ENCODE measurements at regions not wholly inside any gene's neighbourhood (a gene's known extent, or its start where the extent isn't known, plus 50 kb on each side); places are given as distances from the start of the nearest gene placed in this dataset.
"Not testable (repeated sequence)": the region's sequence is repeated elsewhere in the genome, so short reads cannot be mapped to it uniquely, and the experiment has no call there.

GRCh38 chr1:178572604-178573003 lies 59.7 kb downstream of the TEX35 start:
- DNase-seq = no peak

DNA sequence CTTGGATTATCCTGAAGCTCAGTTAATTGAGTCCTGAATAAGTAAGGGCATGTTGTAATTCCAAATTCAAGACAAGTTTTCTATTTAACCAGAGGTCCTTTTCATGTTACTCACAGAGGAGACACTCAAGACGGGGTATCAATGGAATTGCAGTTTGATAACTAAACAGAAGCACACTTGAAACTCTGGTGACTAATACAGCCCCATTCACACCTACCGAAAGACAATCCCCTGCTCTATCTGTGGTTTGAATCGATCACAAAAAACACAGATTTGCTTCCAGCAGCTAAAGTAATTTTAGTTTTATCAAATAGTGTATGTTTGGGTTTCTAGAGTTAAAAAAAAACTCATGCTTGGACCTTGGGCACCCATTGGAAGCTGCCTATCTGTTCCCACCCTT lies 60.4 kb downstream of the TEX35 start:
- DNase-seq = peak in 1 of 5 experiments; percentile 30

- no peak for DNase-seq
Observed at GRCh38 chr1:178574345-178574744, 61.4 kb downstream of the TEX35 start.

GRCh38 chr1:178575611-178576361 lies 62.9 kb downstream of the TEX35 start:
- DNase-seq = no peak

GRCh38 chr1:178576841-178577240 lies 63.9 kb downstream of the TEX35 start:
- DNase-seq = no peak

GRCh38 chr1:178577882-178578281 lies 65.0 kb downstream of the TEX35 start:
- no peak for DNase-seq

GRCh38 chr1:178578541-178578940 lies 65.6 kb downstream of the TEX35 start:
- no peak for DNase-seq

- no peak for DNase-seq
Observed at GRCh38 chr1:178579095-178579494, 66.2 kb downstream of the TEX35 start.

DNA sequence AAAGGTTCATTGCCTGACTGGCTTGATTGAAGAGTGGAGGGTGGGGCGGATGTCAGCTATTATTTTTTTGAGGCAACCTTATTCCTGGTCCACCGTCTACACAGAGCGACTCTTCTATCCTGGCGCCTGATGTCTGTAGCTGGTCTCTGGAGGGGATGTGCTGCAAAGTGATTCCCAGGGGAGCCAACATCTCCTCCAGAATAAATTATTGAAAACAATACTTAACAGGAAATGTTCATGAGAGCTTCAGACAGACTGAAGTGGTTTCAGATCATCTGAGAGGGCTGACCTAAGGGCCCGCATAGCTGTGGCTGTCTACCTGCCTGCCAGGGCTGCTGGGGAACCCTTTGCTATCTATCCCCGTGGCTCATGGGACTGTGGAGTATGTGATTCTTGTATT lies 66.7 kb downstream of the TEX35 start:
- no peak for DNase-seq

GRCh38 chr1:178580096-178580495 lies 67.2 kb downstream of the TEX35 start:
- no peak for DNase-seq

- no peak for DNase-seq
Observed at GRCh38 chr1:178580876-178581275, 68.0 kb downstream of the TEX35 start.

DNA sequence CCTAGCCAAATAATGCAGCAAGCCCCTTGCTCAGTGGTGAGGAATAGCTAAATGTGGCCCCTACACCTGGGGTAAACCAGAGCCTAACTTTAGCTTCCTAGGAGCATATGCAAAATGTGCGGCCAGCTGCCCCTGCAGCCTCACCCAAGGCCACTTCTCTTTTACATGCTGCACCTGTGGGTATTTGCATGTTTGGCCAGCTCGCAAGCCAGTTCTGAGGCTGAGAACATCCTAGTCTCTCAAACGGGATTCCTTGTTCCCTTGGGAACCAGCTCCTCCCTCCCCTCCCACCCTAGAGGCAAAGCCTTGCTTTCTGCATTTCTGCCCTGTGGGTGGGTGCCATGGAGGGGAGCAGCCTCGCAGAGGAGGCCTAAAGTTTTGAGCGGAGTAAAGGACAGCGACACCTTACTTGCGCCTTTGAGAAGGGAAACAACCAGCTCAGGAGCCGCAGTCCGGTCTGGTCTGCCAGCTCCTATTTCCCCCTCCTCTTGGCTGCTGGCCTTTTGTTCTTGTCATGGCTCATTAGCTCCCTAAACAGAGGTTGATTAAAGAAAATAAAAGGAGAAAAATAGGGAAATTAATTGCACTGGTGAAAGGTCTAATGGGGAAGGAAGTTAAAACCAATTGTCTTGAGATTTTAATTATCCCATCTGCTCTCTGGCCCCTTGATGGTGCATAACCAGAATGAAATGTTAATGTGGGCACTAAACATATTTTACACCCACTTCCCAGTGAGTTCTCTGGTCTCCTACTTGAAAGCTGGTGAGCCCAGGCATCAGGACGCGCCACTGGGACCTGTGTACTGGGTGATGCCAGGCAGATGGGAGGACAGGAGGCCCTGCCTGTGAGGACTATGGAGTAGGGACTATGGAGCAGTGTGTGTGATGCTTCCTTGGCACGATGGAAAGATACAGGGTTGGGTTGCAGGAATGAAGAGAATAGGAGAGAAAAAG lies 68.7 kb downstream of the TEX35 start:
- DNase-seq = no peak

GRCh38 chr1:178587096-178587495 lies 74.2 kb downstream of the TEX35 start:
- DNase-seq = no peak

DNA sequence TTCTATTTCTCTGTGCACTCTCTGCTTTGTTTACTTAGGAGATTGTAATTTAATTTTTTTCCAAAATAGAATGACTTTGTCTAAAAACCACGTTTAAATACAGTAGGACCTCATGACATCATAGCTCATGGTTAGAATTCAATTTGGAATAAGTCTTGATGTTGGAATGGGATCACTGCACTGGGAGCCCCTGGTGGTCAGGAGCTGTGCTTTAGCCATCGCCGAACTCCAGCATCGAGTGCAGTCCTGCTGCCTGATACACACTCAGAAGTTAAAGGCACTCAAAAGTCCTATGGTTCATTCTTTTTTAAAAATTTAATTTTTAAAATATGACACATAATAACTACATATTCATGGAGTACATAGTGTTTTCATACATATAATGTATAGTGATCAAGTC lies 75.1 kb downstream of the TEX35 start:
- no peak for DNase-seq

- not testable (repeated sequence) for DNase-seq
Observed at GRCh38 chr1:178589042-178589441, 76.1 kb downstream of the TEX35 start.

GRCh38 chr1:178591811-178592210 lies 78.9 kb downstream of the TEX35 start:
- not testable (repeated sequence) for DNase-seq

GRCh38 chr1:178593515-178593914 lies 80.6 kb downstream of the TEX35 start:
- DNase-seq = no peak

DNA sequence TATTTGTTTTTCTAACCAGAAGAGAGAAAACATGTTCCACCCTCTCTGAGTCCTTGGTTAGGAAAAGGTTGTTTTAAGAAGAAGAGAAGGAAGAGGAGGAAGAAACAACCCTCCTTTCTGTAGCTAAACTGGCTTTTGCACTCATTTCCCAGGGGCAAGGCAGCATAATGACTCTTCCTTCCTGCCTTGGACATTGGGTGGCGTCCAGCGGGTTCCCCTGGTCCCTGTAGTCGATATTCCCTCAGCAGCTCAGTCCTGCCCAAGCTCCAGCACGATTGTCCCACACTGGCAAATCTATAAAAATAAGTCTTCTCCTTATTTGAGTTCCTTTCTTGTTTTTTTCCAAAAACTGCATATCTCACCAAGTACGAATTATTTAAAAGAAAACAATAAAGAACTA lies 81.2 kb downstream of the TEX35 start:
- DNase-seq = no peak

GRCh38 chr1:178595491-178595890 lies 82.6 kb downstream of the TEX35 start:
- DNase-seq = no peak

DNA sequence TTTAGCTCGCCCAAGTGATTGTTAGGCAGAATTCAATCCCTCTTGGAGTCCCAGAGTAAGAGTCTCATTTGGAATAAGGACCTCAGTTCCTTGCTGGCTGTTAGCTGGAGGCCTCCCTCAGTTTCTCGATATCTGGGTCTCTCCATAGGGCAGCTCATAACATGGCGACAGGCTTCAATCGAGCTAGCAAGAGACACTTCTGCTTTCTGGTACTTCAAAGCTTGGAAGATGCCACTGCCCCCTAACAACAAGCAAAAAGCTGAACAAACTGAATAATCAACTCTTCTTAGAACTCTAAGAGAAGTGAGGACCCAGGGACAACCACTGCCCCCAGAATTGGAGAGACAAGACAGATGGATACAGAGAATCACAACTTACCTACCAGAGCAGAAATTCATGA lies 86.2 kb downstream of the TEX35 start:
- no peak for DNase-seq

GRCh38 chr1:178599745-178600144 lies 86.8 kb downstream of the TEX35 start:
- DNase-seq = peak in 1 of 5 experiments; percentile 13

DNA sequence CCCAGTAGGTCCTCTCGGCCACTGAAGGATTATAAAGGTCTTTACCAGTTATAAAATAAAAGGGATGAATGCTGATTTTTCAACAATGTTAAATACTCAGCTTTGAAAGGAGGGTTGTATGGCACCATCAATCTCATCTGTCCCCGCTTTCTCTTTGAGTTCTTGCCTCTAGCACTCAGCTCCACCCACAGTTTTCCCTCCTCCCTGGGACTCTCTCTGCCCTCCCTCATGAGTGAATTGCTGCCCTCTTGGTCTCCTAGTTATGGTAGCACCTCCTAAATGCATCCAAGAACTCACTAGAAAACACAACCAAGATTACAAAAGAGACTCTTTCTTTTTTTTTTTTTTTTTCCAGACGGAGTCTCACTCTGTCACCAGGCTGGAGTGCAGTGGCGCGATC lies 91.0 kb downstream of the TEX35 start:
- no peak for DNase-seq

DNA sequence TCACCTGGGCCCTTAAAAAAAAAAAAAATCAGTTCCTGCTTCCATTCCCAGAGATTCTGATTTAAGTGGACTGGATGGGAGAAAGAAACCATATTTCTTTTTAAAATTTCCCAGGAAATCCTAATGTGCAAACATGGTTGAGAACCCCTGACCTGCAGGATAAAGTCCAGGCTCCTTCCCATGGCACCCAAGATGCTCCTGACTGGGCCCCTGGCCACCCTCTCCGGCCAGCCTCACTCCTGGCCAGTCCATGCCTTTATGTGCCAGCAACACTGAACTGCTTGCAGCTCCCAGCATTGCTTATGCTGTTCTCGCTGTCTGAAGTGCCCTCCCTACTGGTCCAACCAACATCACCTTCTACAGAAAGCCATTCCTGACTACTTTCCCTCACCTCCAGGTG lies 93.9 kb downstream of the TEX35 start:
- DNase-seq = no peak

All from T-helper 2 cell (primary cell).